GM20431 (cell line): ENCODE measurements at regions not wholly inside any gene's neighbourhood (a gene's known extent, or its start where the extent isn't known, plus 50 kb on each side); places are given as distances from the start of the nearest gene placed in this dataset.
"Not testable (repeated sequence)": the region's sequence is repeated elsewhere in the genome, so short reads cannot be mapped to it uniquely, and the experiment has no call there.

ENCODE experiments used
- in situ Hi-C: fragments of 300-500 bp; cut with MseI, MboI; formaldehyde crosslinking; loops from one replicate; pipeline ENCODE4 v1.15.0; 2020; ENCODE audit warnings: low sequenced_read_pairs; ENCODE audit not compliant: unreplicated experiment

- in situ Hi-C loops, result not testable (repeated sequence)
These were observed 75.6 kb downstream of the MRPL39 start for GRCh38 chr21:25531538-25532250.

- in situ Hi-C loops, result no loop called here
These were observed 78.8 kb downstream of the MRPL39 start for GRCh38 chr21:25528515-25528914.

- in situ Hi-C loops, result no loop called here
These were observed 88.8 kb downstream of the MRPL39 start for GRCh38 chr21:25518491-25518911.

- in situ Hi-C loops, result no loop called here
These were observed 91.5 kb downstream of the MRPL39 start for GRCh38 chr21:25515484-25516405.

- in situ Hi-C loops, result no loop called here
These were observed 93.5 kb downstream of the MRPL39 start for GRCh38 chr21:25513810-25514209.

- in situ Hi-C loops, result no loop called here
These were observed 94.9 kb downstream of the MRPL39 start for GRCh38 chr21:25512095-25513081.

GRCh38 chr21:25509862-25510261 is 97.4 kb downstream of the MRPL39 start:
- in situ Hi-C loops, result no loop called here

- in situ Hi-C loops, result no loop called here
These were observed 98.9 kb downstream of the MRPL39 start for GRCh38 chr21:25508364-25508763.

- in situ Hi-C loops, result no loop called here
These were observed 99.8 kb downstream of the MRPL39 start for GRCh38 chr21:25507522-25507921.

- in situ Hi-C loops, result no loop called here
These were observed 100.4 kb downstream of the MRPL39 start for GRCh38 chr21:25506887-25507286.

- in situ Hi-C loops, result no loop called here
These were observed 101.0 kb downstream of the MRPL39 start for GRCh38 chr21:25506261-25506660.

- in situ Hi-C loops, result no loop called here
These were observed 103.3 kb downstream of the MRPL39 start for GRCh38 chr21:25503981-25504380.

- in situ Hi-C loops, result no loop called here
These were observed 105.2 kb downstream of the MRPL39 start for GRCh38 chr21:25501996-25502665.

- in situ Hi-C loops, result no loop called here
These were observed 105.8 kb downstream of the MRPL39 start for GRCh38 chr21:25501462-25501861.

GRCh38 chr21:25500598-25500997 is 106.7 kb downstream of the MRPL39 start:
- in situ Hi-C loops, result no loop called here

- in situ Hi-C loops, result no loop called here
These were observed 110.3 kb downstream of the MRPL39 start for GRCh38 chr21:25496825-25497482.

GRCh38 chr21:25494804-25495203 is 112.5 kb downstream of the MRPL39 start:
- in situ Hi-C loops, result no loop called here

GRCh38 chr21:25493722-25494121 is 113.6 kb downstream of the MRPL39 start:
- in situ Hi-C loops, result no loop called here

- in situ Hi-C loops, result no loop called here
These were observed 116.0 kb downstream of the MRPL39 start for GRCh38 chr21:25491267-25491666.
